Stimulated activated naive CD4-positive, alpha-beta T cell treated with Interleukin-2 at 50 U/mL for 16 hours (primary cell): ENCODE measurements at regions not wholly inside any gene's neighbourhood (a gene's known extent, or its start where the extent isn't known, plus 50 kb on each side); places are given as distances from the start of the nearest gene placed in this dataset.

ENCODE experiments used
- DNase-seq: peaks from one replicate; lab custom pipeline; 2025; lab: John Stamatoyannopoulos, UW

DNA sequence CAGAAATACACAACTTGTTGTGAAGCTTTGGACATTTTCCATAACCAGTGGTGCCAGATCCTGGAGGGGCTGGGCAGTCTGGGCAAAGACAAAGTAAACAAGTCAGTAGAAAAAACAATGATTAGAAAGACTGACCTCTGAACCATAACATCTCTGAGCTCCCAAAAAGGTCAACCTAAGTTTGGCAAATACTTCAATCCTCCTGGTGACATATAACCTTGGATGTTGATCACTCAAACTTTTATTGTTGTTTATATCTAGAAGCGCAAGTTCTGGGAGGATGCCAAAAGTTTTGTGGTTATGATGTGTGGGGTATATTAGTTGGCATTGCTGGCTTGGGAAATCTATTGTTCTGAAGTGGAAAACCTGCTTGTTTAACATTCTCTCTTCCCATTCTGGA, 257.7 kb downstream of the DIPK2A start:
- DNase-seq, result no peak

- no peak for DNase-seq
These were observed 258.3 kb downstream of the DIPK2A start for GRCh38 chr3:144229953-144230352.

- DNase-seq, result no peak
These were observed 263.9 kb downstream of the DIPK2A start for GRCh38 chr3:144235489-144235888.

GRCh38 chr3:144237351-144237750, 265.7 kb downstream of the DIPK2A start:
- DNase-seq, result no peak

DNA sequence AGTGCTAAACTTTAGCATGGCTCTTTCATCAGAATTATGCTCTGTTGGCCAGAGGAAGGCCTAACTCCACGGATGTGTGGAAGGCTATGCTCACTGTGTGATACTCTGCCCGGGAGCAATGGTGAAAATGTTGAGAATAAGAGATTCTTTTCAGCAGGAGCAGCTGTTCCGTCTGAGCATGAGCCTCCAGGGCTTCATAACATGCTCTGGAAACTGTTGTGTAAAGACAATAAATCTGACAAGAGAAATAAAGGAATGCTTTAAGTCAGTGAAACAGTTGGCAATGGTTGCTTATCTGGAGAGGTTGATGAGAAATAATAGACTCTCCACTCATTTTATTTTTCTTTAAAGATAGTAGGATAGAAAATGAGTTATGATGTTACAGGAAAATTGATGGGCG, 269.8 kb downstream of the DIPK2A start:
- DNase-seq, result no peak

GRCh38 chr3:144242747-144243146, 271.1 kb downstream of the DIPK2A start:
- DNase-seq, result no peak

GRCh38 chr3:144244662-144245061, 273.0 kb downstream of the DIPK2A start:
- no peak for DNase-seq

DNA sequence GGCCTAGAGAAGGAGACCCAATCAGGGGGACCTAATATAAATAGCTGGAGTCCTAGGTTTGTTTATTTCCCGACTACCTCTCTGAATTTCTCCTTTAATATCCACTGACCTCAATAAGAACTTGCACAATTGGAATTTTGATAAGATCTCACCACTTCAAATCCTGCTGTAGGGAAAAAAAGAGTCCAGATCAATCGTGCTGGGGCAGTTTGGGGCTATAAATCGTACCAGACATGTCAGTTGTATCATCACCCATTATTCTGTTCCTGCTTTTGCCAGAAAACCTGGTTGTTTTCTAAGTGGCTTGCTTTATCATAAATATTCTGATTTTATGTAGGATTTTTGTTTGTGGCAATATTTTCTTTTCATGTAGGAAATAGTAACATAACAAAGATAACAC, 281.3 kb downstream of the DIPK2A start:
- no peak for DNase-seq

DNA sequence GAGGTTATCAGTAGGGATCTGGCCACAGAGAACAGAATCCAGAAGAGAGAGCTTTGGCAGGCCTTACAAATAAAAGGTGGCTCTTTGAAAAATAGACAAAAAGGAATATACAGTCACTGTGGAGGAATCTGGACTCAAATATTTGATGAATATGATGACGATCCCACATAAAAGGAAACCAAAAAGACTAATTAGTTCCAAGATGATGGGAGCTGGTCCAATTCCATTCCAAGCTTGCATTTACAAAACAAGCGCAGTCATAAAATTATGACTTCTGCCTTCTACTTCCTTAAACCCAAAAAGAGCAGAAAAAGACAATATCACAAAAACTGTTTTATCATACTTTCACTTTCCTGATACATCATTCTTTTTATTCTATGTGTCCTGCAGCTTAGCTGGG, 285.8 kb downstream of the DIPK2A start:
- no peak for DNase-seq

DNA sequence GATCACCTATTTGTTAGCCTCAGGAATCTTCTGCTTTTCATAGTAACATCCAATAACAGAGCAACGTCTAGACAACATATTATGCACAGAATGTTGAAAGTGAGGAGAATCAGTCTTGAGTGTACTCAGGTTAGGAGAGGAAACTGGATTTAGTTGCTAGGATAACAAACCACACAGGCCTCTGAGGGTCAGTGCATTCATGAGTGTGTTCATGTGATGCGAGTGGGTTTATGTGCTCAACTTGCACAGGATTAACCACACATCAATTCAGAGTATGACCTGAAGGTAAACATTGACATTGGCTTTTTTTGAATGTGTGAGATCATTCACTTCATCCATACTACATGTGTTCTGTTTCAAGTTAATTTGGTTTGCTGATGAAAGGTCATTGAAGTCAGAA, 287.6 kb downstream of the DIPK2A start:
- DNase-seq, result no peak

- no peak for DNase-seq
These were observed 292.1 kb downstream of the DIPK2A start for GRCh38 chr3:144263706-144264105.

- no peak for DNase-seq
These were observed 292.7 kb downstream of the DIPK2A start for GRCh38 chr3:144264350-144264749.

- DNase-seq, result no peak
These were observed 293.2 kb downstream of the DIPK2A start for GRCh38 chr3:144264794-144265193.

DNA sequence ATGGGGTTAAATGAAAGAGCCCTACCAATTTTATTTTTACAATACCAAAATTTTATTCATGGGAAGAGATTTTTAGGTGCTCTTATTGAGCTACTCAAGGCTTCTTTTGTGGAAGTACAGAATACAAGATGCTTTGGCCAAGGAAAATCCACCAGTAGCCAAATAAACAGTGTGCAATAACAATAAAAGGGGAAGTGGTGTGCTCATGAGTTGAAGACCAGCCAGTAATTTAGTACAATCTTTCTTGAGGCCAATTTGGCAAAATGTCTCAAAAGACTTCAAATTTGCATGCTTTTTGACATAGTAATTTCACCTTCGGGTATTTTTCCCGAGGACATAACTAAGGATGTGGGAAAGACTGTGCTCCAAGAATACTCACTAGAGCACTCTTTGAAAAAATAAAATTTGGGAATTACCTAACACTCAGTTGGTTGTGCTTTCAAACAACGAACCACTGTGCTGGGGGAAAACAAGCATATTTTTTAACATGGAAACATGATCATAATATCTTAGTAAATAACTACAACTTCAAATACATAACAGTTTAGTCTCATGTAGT, 294.0 kb downstream of the DIPK2A start:
- no peak for DNase-seq

GRCh38 chr3:144270100-144270499, 298.5 kb downstream of the DIPK2A start:
- DNase-seq, result no peak

GRCh38 chr3:144272680-144273079, 301.1 kb downstream of the DIPK2A start:
- no peak for DNase-seq

- no peak for DNase-seq
These were observed 302.0 kb downstream of the DIPK2A start for GRCh38 chr3:144273601-144274000.

DNA sequence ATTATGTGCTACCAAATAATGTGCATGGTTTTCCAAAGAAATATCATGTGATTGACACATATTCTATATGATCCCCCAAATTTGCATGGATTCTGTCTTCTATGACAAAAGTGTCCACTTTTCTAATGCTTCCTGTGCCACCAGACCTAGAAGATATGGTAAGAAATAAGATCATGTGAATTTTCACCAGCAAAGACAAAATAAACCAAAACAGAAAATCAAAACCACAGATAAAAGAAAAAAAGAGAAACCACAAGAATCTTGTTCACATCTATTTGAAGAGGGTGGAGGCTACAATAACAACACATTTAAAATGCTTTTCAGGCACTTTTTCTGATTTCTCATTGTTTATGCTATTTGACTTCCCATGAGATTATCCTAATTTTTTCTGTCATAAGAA, 303.4 kb downstream of the DIPK2A start:
- no peak for DNase-seq

GRCh38 chr3:144282313-144282712, 310.7 kb downstream of the DIPK2A start:
- DNase-seq, result no peak

- no peak for DNase-seq
These were observed 314.8 kb downstream of the DIPK2A start for GRCh38 chr3:144286235-144286910.

GRCh38 chr3:144287001-144287400, 315.4 kb downstream of the DIPK2A start:
- no peak for DNase-seq

- no peak for DNase-seq
These were observed 317.4 kb downstream of the DIPK2A start for GRCh38 chr3:144289057-144289456.

DNA sequence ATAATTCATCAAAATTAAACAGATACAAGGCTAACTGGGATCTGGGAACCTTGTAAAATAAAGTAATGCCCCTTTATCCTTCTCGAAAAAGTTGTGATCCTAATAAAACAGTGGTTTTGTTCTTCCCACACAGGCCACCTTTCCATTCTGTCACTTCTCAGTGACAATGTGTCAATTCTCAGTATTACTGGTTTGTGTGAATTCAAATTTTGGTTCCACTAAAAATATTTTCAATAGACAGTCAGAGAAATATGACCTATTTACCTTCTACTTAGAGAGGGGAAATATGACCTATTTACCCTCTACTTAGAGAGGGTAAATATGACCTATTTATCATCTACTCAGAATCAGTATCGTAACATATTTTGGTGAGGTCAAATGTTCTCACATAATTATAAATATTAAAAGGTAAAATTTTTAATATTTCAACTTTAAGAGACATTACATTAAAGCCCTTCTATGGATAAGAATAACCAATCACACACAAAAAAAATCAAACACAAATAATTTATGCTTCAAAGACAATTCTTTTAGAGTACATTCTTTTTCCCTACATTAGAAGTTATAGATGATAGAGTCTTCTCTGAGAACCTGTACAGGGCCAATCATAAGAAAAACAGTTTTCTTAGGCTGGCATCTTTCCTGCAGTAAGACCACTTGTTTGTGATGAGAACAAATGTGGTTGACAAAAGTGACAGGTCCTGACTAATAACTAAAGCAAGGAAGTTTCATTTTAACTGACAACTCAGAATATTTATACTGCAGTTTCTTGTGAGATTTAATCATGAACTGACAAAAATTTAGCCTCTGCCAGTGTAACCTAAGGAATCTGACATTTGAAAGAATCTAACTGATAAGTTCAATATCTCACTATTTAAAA, 323.3 kb downstream of the DIPK2A start:
- DNase-seq, result no peak
